Mesothelial cell of epicardium (in vitro differentiated cells): ENCODE measurements at regions not wholly inside any gene's neighbourhood (a gene's known extent, or its start where the extent isn't known, plus 50 kb on each side); places are given as distances from the start of the nearest gene placed in this dataset.

Experiments
- DNase-seq, 2 experiments: peaks; one replicate each; pipeline ENCODE4 v3.0.0; 2021; ENCODE audit warnings: low spot score in 2 of 2; ENCODE audit not compliant: unreplicated experiment in 2 of 2
- H3K27ac Mint-ChIP-seq: 2 replicates; pipeline ENCODE4 v1.8.0; 2021; ENCODE audit warnings: mixed read lengths
- H3K27me3 Mint-ChIP-seq: 2 replicates; pipeline ENCODE4 v1.8.0; 2021; ENCODE audit warnings: low read depth, mixed read lengths
- H3K36me3 Mint-ChIP-seq: 2 replicates; pipeline ENCODE4 v1.8.0; 2021; ENCODE audit warnings: mixed read lengths
- H3K4me1 Mint-ChIP-seq: 2 replicates; pipeline ENCODE4 v1.8.0; 2021; ENCODE audit warnings: mixed read lengths
- H3K4me3 Mint-ChIP-seq: 2 replicates; pipeline ENCODE4 v1.8.0; 2021; ENCODE audit warnings: mild to moderate bottlenecking, moderate library complexity, mixed read lengths
- H3K9me3 Mint-ChIP-seq: 2 replicates; pipeline ENCODE4 v1.8.0; 2021; ENCODE audit warnings: mixed read lengths
- CTCF ChIP-seq: fragments of 200-600 bp; sonication (generic); IDR thresholded peaks from one replicate; pipeline ENCODE4 v1.5.0; 2021; ENCODE audit warnings: antibody characterized with exemption; ENCODE audit not compliant: unreplicated experiment

GRCh38 chr3:43879166-43879565 lies 188.4 kb downstream of the ABHD5 start:
- H3K4me1 Mint-ChIP-seq: no peaks in the 10 kb centered on the region
- no peak overlapping the region for H3K4me3 Mint-ChIP-seq
- no peaks in the 10 kb centered on the region for H3K36me3 Mint-ChIP-seq
- no peak for DNase-seq
- no peak for TF ChIP-seq CTCF
- no peaks in the 10 kb centered on the region for H3K27me3 Mint-ChIP-seq
- H3K9me3 Mint-ChIP-seq: no peaks in the 10 kb centered on the region
- H3K27ac Mint-ChIP-seq: no peak overlapping the region

- Mint-ChIP-seq H3K9me3 (no peaks in the 10 kb centered on the region), H3K27ac (no peak overlapping the region), H3K27me3 (no peaks in the 10 kb centered on the region), H3K4me3 (no peak overlapping the region), H3K4me1 (no peaks in the 10 kb centered on the region), H3K36me3 (no peaks in the 10 kb centered on the region)
- no peak for DNase-seq
- no peak for TF ChIP-seq CTCF
Measured at GRCh38 chr3:43882976-43883680, 192.4 kb downstream of the ABHD5 start.

DNA sequence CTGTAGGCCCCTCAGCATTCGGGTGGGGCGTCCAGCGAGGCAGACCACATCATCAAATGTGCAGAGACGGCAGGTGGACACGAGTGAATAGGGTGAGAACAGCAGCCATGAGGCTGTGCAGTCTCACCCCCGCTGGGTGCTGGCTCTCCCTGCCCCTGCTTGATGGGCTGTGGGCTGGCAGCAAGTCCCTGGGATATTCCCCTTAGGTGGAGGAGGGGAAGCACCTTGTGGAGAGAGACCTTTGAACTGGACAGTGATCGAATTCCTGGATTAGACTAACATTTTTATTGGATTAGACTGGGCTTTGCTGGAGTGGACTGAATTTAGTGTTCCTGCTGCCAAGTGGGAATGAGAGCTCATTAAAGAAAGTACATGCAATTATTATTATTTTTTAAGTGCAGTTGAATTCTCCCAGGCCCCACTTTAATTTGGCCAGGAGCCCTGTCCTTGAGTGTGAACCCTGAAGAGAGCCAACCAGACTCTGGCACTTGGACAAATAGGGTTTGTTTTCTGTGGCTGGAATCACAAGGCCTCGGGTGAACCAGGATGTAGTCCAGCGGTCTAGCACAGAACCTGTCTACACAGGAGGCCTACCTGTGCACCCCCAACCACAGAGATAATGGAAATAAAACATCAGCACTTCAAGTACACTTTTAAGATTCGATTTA lies 193.1 kb downstream of the ABHD5 start:
- H3K36me3 Mint-ChIP-seq: no peaks in the 10 kb centered on the region
- no peak overlapping the region for H3K4me3 Mint-ChIP-seq
- H3K9me3 Mint-ChIP-seq: no peaks in the 10 kb centered on the region
- H3K27me3 Mint-ChIP-seq: no peaks in the 10 kb centered on the region
- no peaks in the 10 kb centered on the region for H3K4me1 Mint-ChIP-seq
- no peak for TF ChIP-seq CTCF
- no peak overlapping the region for H3K27ac Mint-ChIP-seq
- DNase-seq: no peak

DNA sequence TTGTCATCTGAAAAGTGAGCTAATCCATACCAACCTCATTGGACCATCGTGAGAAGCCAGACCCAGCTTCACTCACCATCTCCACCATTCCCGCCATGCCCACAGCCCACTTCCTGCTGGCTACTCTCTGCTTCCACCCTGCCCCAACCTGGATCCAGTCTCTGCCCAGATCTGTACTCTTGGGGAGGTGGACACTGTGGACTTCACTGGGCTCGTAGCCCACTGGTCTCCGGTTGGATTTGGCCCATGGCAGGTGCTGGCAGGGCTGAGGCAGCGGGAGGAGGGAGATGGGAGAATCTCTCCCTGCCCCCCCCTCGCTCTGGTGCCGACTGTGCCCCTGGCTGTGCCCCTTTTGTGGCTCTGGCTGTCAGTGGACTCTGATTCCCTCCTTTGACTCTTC lies 193.8 kb downstream of the ABHD5 start:
- Mint-ChIP-seq H3K9me3 (no peaks in the 10 kb centered on the region), H3K4me1 (no peaks in the 10 kb centered on the region), H3K27me3 (no peaks in the 10 kb centered on the region), H3K4me3 (no peak overlapping the region), H3K36me3 (no peaks in the 10 kb centered on the region), H3K27ac (no peak overlapping the region)
- no peak for TF ChIP-seq CTCF
- DNase-seq: no peak

GRCh38 chr3:43885908-43886618 lies 195.3 kb downstream of the ABHD5 start:
- Mint-ChIP-seq H3K4me1 (no peaks in the 10 kb centered on the region), H3K27ac (no peak overlapping the region), H3K36me3 (no peaks in the 10 kb centered on the region), H3K9me3 (no peaks in the 10 kb centered on the region), H3K27me3 (peaks cover 5% of the 10 kb centered on the region), H3K4me3 (no peak overlapping the region)
- no peak for DNase-seq
- no peak for TF ChIP-seq CTCF
